SU-DHL-6 (cell line): ENCODE measurements at regions not wholly inside any gene's neighbourhood (a gene's known extent, or its start where the extent isn't known, plus 50 kb on each side); places are given as distances from the start of the nearest gene placed in this dataset.
"Not testable (repeated sequence)": the region's sequence is repeated elsewhere in the genome, so short reads cannot be mapped to it uniquely, and the experiment has no call there.

Source experiments
- H2AFZ ChIP-seq: fragments of 200-600 bp; sonication (generic); 2 replicates; pipeline ENCODE4 v1.6.1; 2014; ENCODE audit warnings: low read depth, mild to moderate bottlenecking, moderate library complexity, mixed read lengths, antibody characterized with exemption, low read length; ENCODE audit not compliant: severe bottlenecking
- H3F3A ChIP-seq: fragments of 200-600 bp; shearing (Covaris generic); 2 replicates; pipeline ENCODE4 v1.6.0; 2016; ENCODE audit warnings: antibody characterized with exemption, mild to moderate bottlenecking; ENCODE audit not compliant: insufficient read depth
- H3K27ac ChIP-seq: fragments of 200-600 bp; sonication (generic); 2 replicates; pipeline ENCODE4 v1.5.1; 2016; ENCODE audit warnings: low read depth, mild to moderate bottlenecking, low read length, moderate library complexity, mixed read lengths
- H3K27me3 ChIP-seq: fragments of 200-600 bp; sonication (generic), shearing (Covaris generic); 2 replicates; pipeline ENCODE4 v1.6.0; 2014; ENCODE audit warnings: mild to moderate bottlenecking, low read length
- H3K36me3 ChIP-seq: fragments of 200-600 bp; sonication (generic); 2 replicates; pipeline ENCODE4 v1.6.1; 2014; ENCODE audit warnings: mild to moderate bottlenecking, low read length, mixed read lengths
- H3K4me2 ChIP-seq: fragments of 300-600, 200-600 bp; shearing (Covaris generic), sonication (generic); 2 replicates; pipeline ENCODE4 v1.6.0; 2014; ENCODE audit warnings: low read length, low read depth, mild to moderate bottlenecking; ENCODE audit not compliant: poor library complexity, severe bottlenecking
- H3K4me3 ChIP-seq: fragments of 200-600 bp; sonication (generic); 2 replicates; pipeline ENCODE4 v1.5.1; 2014; ENCODE audit warnings: antibody characterized with exemption, low read length, mild to moderate bottlenecking, mixed read lengths; ENCODE audit not compliant: insufficient read depth, poor library complexity, severe bottlenecking
- H3K79me2 ChIP-seq: fragments of 200-600 bp; sonication (generic); 2 replicates; pipeline ENCODE4 v1.6.1; 2014; ENCODE audit warnings: mild to moderate bottlenecking, low read length, moderate library complexity; ENCODE audit not compliant: insufficient read depth
- H3K9ac ChIP-seq: fragments of 200-600 bp; sonication (generic); 2 replicates; pipeline ENCODE4 v1.7.0; 2014; ENCODE audit warnings: mild to moderate bottlenecking, low read length
- H3K9me2 ChIP-seq: fragments of 200-600 bp; sonication (generic); replicated peaks from 2 replicates; pipeline ENCODE4 v1.6.1; 2014; ENCODE audit warnings: low read length; ENCODE audit not compliant: insufficient read depth
- H3K9me3 ChIP-seq: fragments of 200-600 bp; sonication (generic); 2 replicates; pipeline ENCODE4 v1.6.1; 2014; ENCODE audit warnings: low read length, mixed read lengths; ENCODE audit not compliant: insufficient read depth
- H4K20me1 ChIP-seq: fragments of 200-600 bp; sonication (generic); 2 replicates; pipeline ENCODE4 v1.6.1; 2014; ENCODE audit warnings: low read depth, mild to moderate bottlenecking, antibody characterized with exemption, low read length, moderate library complexity, mixed read lengths
- EZH2phosphoT487 ChIP-seq: fragments of 200-600 bp; sonication (generic), shearing (Covaris generic); conservative IDR thresholded peaks from 2 replicates; pipeline ENCODE4 v1.6.1; 2018; ENCODE audit warnings: mild to moderate bottlenecking, antibody characterized with exemption, low read length, moderate library complexity, mixed read lengths
- TF ChIP-seq, protein P1 (sequence below): fragments of 200-600 bp; sonication (generic); IDR thresholded peaks from one replicate; pipeline ENCODE4 v1.5.1; 2017; ENCODE audit warnings: antibody characterized with exemption, mild to moderate bottlenecking, low read length, moderate library complexity; ENCODE audit not compliant: insufficient read depth, poor library complexity, severe bottlenecking

DNA sequence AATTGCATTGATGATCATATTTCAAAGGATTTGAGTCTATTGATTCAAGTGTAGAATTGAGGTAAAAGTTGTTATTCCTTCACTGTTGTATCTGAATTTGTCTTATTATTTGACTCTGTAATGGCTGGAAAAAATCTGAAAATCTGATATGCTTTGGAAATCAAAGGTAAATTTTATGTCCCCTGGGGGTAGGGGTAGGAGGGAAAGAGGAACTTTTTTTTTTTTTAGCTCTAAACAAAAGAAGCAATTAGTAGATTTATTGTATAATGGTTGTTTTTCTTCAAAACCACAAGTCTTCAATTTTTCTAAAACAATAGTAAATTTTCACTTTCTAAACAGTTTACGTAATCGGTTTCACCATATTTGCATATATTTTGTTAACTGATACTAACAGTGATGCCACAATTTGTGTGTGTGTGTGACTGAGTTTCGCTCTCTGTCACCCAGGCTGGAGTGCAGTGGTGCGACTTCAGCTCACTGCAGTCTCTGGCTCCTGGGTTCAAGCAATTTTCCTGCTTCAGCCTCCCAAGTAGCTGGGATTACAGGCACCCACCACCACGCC lies 91.7 kb upstream of the GOLGA6L4 start:
- Histone ChIP-seq H4K20me1 (no peaks in the 10 kb centered on the region), H3K27me3 (no peaks in the 10 kb centered on the region), H3K9me3 (no peaks in the 10 kb centered on the region), H3K9ac (no peak overlapping the region), H3K9me2 (no peaks in the 10 kb centered on the region), H3F3A (no peaks in the 10 kb centered on the region), H3K27ac (no peak overlapping the region), H3K4me2 (no peak overlapping the region), H3K79me2 (no peaks in the 10 kb centered on the region), H3K4me3 (no peak overlapping the region), H3K36me3 (no peaks in the 10 kb centered on the region), H2AFZ (peak overlapping the region; percentile 97)
- TF ChIP-seq, protein P1, sequence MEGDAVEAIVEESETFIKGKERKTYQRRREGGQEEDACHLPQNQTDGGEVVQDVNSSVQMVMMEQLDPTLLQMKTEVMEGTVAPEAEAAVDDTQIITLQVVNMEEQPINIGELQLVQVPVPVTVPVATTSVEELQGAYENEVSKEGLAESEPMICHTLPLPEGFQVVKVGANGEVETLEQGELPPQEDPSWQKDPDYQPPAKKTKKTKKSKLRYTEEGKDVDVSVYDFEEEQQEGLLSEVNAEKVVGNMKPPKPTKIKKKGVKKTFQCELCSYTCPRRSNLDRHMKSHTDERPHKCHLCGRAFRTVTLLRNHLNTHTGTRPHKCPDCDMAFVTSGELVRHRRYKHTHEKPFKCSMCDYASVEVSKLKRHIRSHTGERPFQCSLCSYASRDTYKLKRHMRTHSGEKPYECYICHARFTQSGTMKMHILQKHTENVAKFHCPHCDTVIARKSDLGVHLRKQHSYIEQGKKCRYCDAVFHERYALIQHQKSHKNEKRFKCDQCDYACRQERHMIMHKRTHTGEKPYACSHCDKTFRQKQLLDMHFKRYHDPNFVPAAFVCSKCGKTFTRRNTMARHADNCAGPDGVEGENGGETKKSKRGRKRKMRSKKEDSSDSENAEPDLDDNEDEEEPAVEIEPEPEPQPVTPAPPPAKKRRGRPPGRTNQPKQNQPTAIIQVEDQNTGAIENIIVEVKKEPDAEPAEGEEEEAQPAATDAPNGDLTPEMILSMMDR, result no peak

DNA sequence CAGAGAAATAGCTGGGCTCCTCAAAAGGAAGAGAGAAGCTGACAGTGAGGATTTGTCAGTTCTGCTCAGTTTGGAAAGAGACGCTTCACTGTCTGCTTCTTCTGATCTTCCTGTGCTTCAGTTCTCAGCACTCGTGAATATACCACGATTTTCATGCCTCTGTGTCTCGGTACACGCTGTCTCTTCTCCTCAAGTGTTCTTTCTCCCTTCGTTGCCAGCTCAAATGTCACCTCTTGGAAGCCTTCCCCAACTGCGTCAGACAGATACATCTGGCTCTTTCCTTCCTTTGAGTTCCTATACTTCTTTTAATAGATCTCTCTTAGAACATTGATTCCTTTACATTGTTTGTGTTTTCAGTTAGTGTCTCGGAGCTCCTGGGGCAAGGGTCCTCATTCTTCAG lies 90.6 kb upstream of the GOLGA6L4 start:
- not testable (repeated sequence) for H3K79me2 ChIP-seq, H3K9ac ChIP-seq, H3K9me2 ChIP-seq, H4K20me1 ChIP-seq, H3F3A ChIP-seq, H3K36me3 ChIP-seq, H3K9me3 ChIP-seq, H3K4me3 ChIP-seq, H3K4me2 ChIP-seq, H3K27me3 ChIP-seq, H2AFZ ChIP-seq, H3K27ac ChIP-seq

DNA sequence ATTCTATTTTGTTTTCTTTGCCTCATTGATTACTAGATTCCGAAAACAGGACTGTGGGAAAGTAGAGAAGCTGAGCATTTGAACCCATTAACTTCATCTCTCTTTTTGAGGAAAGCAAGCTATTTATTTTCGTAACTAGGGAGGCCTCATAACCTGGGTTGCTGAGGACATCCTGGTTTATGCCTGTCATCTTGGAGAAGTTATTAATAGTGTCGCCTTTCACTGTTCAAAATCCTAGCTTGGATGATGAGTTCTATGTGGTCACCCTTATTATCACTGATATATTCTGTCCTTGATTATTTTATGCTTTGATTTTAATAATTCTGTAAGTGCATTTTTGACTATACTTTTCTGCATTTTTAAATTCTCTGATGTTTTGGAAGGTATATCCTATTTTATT lies 89.3 kb upstream of the GOLGA6L4 start:
- H3K27ac ChIP-seq, H3K9me3 ChIP-seq, H3K27me3 ChIP-seq, H3K4me2 ChIP-seq, H2AFZ ChIP-seq, H4K20me1 ChIP-seq, H3K79me2 ChIP-seq, H3K9ac ChIP-seq, H3K9me2 ChIP-seq, H3F3A ChIP-seq, H3K36me3 ChIP-seq, H3K4me3 ChIP-seq: not testable (repeated sequence)

DNA sequence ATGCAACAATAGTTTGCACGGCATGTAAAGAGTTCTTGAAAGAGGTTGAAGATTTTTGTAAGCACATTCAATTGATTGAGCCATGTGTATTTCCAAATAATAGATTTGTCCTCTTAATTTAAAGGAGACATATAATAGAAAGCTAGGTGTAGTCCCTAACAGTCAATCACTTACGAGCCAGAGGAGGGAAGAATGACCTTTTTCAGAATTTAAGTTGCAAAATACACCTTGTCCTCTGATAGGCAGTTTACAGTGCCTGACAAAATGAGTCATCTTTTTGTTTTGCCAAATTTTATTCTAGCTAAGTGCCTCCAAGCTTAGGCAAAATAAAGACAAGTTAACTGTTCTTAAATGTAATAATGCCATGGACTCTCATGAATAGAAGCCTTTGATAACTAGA lies 88.3 kb upstream of the GOLGA6L4 start:
- not testable (repeated sequence) for H3K79me2 ChIP-seq, H3F3A ChIP-seq

DNA sequence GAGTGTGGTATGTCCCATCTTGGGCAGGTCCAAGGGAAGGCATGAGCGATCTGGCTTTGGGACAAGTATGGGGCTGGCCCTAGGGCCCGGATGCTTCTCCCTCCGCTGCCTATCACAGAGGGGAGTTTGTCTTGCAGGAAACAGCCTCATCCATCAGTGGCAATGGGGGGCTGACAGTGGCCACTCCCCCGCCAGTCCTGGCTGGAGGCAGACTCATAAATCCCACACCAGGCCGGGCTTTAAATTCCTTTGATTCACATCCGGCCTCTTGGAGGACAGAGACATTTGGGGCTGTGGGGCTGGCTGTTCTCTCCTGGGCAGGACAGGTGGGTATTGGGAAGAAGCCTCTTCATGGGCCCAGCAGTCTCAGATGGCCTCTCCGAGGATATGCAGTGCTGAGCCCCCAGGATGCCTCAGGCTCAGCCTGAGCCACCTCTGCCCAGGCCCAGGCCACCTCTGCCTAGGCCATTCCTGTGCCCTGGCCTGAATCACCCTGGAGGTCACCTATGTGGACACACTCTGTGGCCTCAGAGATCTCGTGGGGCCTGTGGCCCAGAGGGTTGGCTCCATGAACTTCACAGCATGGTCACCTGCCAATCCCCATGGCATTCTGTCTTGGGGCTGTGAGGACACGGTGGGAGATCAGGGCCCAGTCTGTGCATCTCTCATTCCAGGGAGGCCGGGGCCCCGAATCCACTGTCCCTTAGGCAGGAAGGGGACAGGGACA lies 84.2 kb upstream of the GOLGA6L4 start:
- H4K20me1 ChIP-seq, result no peaks in the 10 kb centered on the region
- no peak overlapping the region for H3K4me2 ChIP-seq
- H3K4me3 ChIP-seq, result no peak overlapping the region
- no peaks in the 10 kb centered on the region for H3K9me3 ChIP-seq
- H3K27me3 ChIP-seq, result no peaks in the 10 kb centered on the region
- H2AFZ ChIP-seq, result no peak overlapping the region
- no peaks in the 10 kb centered on the region for H3K79me2 ChIP-seq
- TF ChIP-seq, protein P1, result no peak
- no peak for TF ChIP-seq EZH2phosphoT487
- no peak overlapping the region for H3K27ac ChIP-seq
- H3K9ac ChIP-seq, result no peak overlapping the region
- no peaks in the 10 kb centered on the region for H3F3A ChIP-seq
- H3K9me2 ChIP-seq, result no peaks in the 10 kb centered on the region
- no peaks in the 10 kb centered on the region for H3K36me3 ChIP-seq

More for the DNA sequence above, 88.3 kb upstream of the GOLGA6L4 start:
- H3K27me3 ChIP-seq, H3K9ac ChIP-seq, H3K4me2 ChIP-seq, H2AFZ ChIP-seq, H3K4me3 ChIP-seq, H3K9me2 ChIP-seq, H4K20me1 ChIP-seq, H3K36me3 ChIP-seq, H3K27ac ChIP-seq, H3K9me3 ChIP-seq: not testable (repeated sequence)

DNA sequence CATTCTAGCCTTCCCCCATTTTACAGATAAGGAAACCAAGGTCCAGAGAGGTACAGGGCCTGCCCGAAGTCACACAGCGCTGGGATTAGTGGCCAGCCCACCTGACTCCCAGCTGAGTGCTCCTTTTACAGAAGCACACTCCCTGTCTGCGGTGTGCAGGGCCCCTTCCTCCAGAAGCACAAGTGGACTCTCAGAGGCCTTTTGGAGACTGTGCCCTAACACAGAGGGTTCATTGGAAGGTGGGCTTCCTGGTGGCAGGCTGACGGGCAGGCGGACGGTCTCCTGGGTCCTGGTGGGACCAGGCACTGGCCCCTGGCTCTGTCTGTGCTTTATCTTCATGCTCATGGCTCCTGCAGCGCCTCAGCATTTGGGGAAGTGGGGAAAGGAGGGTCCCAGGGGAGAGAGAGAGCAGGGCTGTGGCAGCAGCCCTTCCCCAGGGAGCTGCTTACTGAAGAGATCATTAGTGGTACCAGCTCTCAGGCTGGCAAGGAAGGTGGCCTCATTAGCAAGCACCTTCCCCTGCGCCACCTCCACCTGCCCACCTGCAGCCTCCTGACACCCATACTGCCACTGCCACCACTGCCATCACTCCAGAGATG lies 83.1 kb upstream of the GOLGA6L4 start:
- H4K20me1 ChIP-seq, H3F3A ChIP-seq, H3K36me3 ChIP-seq, H3K9ac ChIP-seq, H3K4me2 ChIP-seq, H2AFZ ChIP-seq, H3K4me3 ChIP-seq, H3K79me2 ChIP-seq, H3K9me2 ChIP-seq, H3K27ac ChIP-seq, H3K27me3 ChIP-seq, H3K9me3 ChIP-seq: not testable (repeated sequence)
